ENCODE measurements at regions not wholly inside any gene's neighbourhood (a gene's known extent, or its start where the extent isn't known, plus 50 kb on each side); places are given as distances from the start of the nearest gene placed in this dataset.
"Not testable (repeated sequence)": the region's sequence is repeated elsewhere in the genome, so short reads cannot be mapped to it uniquely, and the experiment has no call there.

- no peak for TF ChIP-seq CTCF (IDR thresholded peaks at IDR 0.05; ENCODE audit: control insufficient read depth, insufficient read depth, low read depth, low read length, missing control alignments)
- no peak for DNase-seq (ENCODE audit: low read depth)
- H3K4me3 ChIP-seq (ENCODE audit: control insufficient read depth, low read depth, low read length): no peak overlapping the region
These were observed 136.4 kb upstream of the JARID2 start for GRCh38 chr6:15109338-15110090.

GRCh38 chr6:15110726-15111354 lies 135.0 kb upstream of the JARID2 start:
- TF ChIP-seq CTCF (IDR thresholded peaks at IDR 0.05; ENCODE audit: control insufficient read depth, insufficient read depth, low read depth, low read length, missing control alignments): no peak
- DNase-seq (ENCODE audit: low read depth): no peak
- H3K4me3 ChIP-seq (ENCODE audit: control insufficient read depth, low read depth, low read length): no peak overlapping the region

GRCh38 chr6:15111576-15111975 lies 134.3 kb upstream of the JARID2 start:
- H3K4me3 ChIP-seq (ENCODE audit: control insufficient read depth, low read depth, low read length); DNase-seq (ENCODE audit: low read depth): not testable (repeated sequence)

GRCh38 chr6:15113587-15113986 lies 132.3 kb upstream of the JARID2 start:
- no peak overlapping the region for H3K4me3 ChIP-seq (ENCODE audit: control insufficient read depth, low read depth, low read length)
- no peak for DNase-seq (ENCODE audit: low read depth)
- TF ChIP-seq CTCF (IDR thresholded peaks at IDR 0.05; ENCODE audit: control insufficient read depth, insufficient read depth, low read depth, low read length, missing control alignments): no peak

- TF ChIP-seq CTCF (IDR thresholded peaks at IDR 0.05; ENCODE audit: control insufficient read depth, insufficient read depth, low read depth, low read length, missing control alignments): no peak
- no peak for DNase-seq (ENCODE audit: low read depth)
- H3K4me3 ChIP-seq (ENCODE audit: control insufficient read depth, low read depth, low read length): no peak overlapping the region
These were observed 131.8 kb upstream of the JARID2 start for GRCh38 chr6:15114061-15114460.

- no peak overlapping the region for H3K4me3 ChIP-seq (ENCODE audit: control insufficient read depth, low read depth, low read length)
- DNase-seq (ENCODE audit: low read depth): no peak
- TF ChIP-seq CTCF (IDR thresholded peaks at IDR 0.05; ENCODE audit: control insufficient read depth, insufficient read depth, low read depth, low read length, missing control alignments): no peak
These were observed 129.0 kb upstream of the JARID2 start for GRCh38 chr6:15116889-15117288.

- no peak for TF ChIP-seq CTCF (IDR thresholded peaks at IDR 0.05; ENCODE audit: control insufficient read depth, insufficient read depth, low read depth, low read length, missing control alignments)
- no peak for DNase-seq (ENCODE audit: low read depth)
- no peak overlapping the region for H3K4me3 ChIP-seq (ENCODE audit: control insufficient read depth, low read depth, low read length)
These were observed 124.4 kb upstream of the JARID2 start for GRCh38 chr6:15121443-15121842.
